ENCODE measurements at regions not wholly inside any gene's neighbourhood (a gene's known extent, or its start where the extent isn't known, plus 50 kb on each side); places are given as distances from the start of the nearest gene placed in this dataset.

DNA sequence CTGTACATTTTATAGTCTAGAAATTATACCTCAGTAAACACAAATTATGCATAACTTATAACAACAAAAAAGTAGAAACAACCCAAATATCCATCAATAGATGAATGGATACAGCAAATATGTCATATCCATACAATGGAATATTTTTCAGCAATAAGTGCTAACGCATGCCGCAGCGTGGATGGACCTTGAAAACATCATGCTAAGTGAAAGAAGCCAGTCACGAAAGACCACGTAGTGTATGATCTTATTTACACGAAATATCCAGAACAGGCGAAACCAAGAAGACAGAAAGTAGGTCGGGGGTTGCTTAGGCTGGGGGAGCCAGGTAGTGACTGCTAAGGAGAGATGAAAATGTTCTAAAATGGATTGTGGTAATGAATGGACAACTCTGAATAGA, 167.1 kb upstream of the MYCN start:
- TF ChIP-seq POLR2AphosphoS5 (IDR thresholded peaks at IDR 0.05; ENCODE audit: low read depth) = no peak
- no peaks in the 10 kb centered on the region for H3K27me3 ChIP-seq (ENCODE audit: insufficient read depth, poor library complexity, severe bottlenecking)
- H3K27ac ChIP-seq (replicated peaks) = no peak overlapping the region
- no peak overlapping the region for H3K4me3 ChIP-seq (replicated peaks; ENCODE audit: insufficient read depth, low read length)
- DNase-seq (ENCODE audit: low read depth in 1 of 2, low spot score in 1 of 2) = no peak

DNA sequence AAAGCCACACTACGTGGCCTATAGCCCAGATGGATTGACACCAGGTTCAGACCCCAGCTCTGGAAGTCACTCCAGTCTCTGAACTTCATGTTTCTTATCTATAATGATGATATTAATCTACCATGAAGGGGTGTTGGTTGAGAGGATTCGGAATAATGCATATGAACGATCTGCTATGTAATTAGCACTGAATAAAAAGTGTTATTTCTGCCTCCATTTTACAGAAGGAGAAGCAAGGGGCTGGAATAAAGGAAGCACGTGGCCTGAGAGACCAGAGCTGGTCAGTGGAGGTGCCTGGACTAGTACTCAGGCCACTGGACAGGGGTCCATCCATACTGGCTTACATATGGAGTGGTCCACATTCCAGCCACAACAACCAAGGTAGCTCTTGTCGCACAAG, 166.5 kb upstream of the MYCN start:
- no peak for DNase-seq (ENCODE audit: low read depth in 1 of 2, low spot score in 1 of 2)
- H3K27me3 ChIP-seq (ENCODE audit: insufficient read depth, poor library complexity, severe bottlenecking) = no peaks in the 10 kb centered on the region
- H3K4me3 ChIP-seq (replicated peaks; ENCODE audit: insufficient read depth, low read length) = no peak overlapping the region
- TF ChIP-seq CTCF (IDR thresholded peaks at IDR 0.05; ENCODE audit: insufficient read depth, low read length) = no peak
- TF ChIP-seq GABPA (IDR thresholded peaks at IDR 0.05; ENCODE audit: low read depth) = no peak
- no peak for TF ChIP-seq POLR2AphosphoS5 (IDR thresholded peaks at IDR 0.05; ENCODE audit: low read depth)
- TF ChIP-seq, protein P1, sequence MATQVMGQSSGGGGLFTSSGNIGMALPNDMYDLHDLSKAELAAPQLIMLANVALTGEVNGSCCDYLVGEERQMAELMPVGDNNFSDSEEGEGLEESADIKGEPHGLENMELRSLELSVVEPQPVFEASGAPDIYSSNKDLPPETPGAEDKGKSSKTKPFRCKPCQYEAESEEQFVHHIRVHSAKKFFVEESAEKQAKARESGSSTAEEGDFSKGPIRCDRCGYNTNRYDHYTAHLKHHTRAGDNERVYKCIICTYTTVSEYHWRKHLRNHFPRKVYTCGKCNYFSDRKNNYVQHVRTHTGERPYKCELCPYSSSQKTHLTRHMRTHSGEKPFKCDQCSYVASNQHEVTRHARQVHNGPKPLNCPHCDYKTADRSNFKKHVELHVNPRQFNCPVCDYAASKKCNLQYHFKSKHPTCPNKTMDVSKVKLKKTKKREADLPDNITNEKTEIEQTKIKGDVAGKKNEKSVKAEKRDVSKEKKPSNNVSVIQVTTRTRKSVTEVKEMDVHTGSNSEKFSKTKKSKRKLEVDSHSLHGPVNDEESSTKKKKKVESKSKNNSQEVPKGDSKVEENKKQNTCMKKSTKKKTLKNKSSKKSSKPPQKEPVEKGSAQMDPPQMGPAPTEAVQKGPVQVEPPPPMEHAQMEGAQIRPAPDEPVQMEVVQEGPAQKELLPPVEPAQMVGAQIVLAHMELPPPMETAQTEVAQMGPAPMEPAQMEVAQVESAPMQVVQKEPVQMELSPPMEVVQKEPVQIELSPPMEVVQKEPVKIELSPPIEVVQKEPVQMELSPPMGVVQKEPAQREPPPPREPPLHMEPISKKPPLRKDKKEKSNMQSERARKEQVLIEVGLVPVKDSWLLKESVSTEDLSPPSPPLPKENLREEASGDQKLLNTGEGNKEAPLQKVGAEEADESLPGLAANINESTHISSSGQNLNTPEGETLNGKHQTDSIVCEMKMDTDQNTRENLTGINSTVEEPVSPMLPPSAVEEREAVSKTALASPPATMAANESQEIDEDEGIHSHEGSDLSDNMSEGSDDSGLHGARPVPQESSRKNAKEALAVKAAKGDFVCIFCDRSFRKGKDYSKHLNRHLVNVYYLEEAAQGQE (IDR thresholded peaks at IDR 0.05; ENCODE audit: insufficient replicate concordance, low read depth) = no peak
- no peak overlapping the region for H3K27ac ChIP-seq (replicated peaks)

DNA sequence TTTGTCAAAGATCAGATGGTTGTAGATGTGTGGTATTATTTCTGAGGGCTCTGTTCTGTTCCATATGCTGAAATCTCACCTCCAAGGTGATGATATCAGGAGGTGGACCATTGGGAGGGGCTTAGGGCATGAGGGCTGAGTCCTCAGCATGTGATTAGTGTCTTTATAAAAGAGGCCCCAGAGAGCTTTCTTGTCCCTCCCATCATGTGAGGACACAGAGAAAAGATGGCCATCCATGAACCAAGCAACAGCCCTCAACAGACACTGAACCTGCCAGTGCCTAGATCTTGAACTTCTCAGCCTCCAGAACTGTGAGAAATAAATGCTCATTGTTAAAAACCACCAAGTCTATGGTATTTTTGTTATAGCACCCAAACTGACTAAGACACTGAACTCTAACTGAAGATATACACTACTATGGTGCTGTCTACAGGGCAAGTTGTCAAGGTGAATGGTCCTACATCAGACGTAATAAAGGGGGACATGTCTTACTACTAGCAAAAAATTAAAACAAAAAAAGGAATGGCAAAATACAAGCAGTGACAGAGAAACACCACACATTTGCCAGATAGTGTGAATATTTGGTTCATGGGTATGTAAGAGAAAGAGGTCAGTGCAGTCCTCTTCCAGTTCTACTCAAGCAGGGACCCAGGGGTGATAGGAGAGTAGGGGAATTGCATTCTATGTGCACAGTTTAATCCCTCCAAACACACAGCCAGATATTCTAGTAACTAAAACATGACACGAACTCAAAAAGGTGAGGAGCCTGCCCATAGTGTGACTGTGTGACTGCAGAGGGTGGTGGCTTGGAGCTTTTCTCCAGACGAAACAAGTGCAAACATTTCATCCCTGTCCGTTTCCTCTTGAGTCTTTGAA, 164.4 kb upstream of the MYCN start:
- no peak overlapping the region for H3K4me3 ChIP-seq (replicated peaks; ENCODE audit: insufficient read depth, low read length)
- H3K27ac ChIP-seq (replicated peaks) = no peak overlapping the region
- no peak for DNase-seq (ENCODE audit: low read depth in 1 of 2, low spot score in 1 of 2)
- no peaks in the 10 kb centered on the region for H3K27me3 ChIP-seq (ENCODE audit: insufficient read depth, poor library complexity, severe bottlenecking)
- TF ChIP-seq POLR2AphosphoS5 (IDR thresholded peaks at IDR 0.05; ENCODE audit: low read depth) = no peak
- no peak for TF ChIP-seq CTCF (IDR thresholded peaks at IDR 0.05; ENCODE audit: insufficient read depth, low read length)
- TF ChIP-seq, protein P1 (IDR thresholded peaks at IDR 0.05; ENCODE audit: insufficient replicate concordance, low read depth) = no peak
- TF ChIP-seq GABPA (IDR thresholded peaks at IDR 0.05; ENCODE audit: low read depth) = no peak
- no peak for TF ChIP-seq SPI1 (IDR thresholded peaks at IDR 0.05; ENCODE audit: borderline replicate concordance, low read depth)

GRCh38 chr2:15776629-15776919, 163.8 kb upstream of the MYCN start:
- Histone ChIP-seq H3K27ac (replicated peaks) (no peak overlapping the region), H3K4me3 (replicated peaks; ENCODE audit: insufficient read depth, low read length) (no peak overlapping the region), H3K27me3 (ENCODE audit: insufficient read depth, poor library complexity, severe bottlenecking) (no peaks in the 10 kb centered on the region)
- no peak for DNase-seq (ENCODE audit: low read depth in 1 of 2, low spot score in 1 of 2)
- TF ChIP-seq, protein P1 (IDR thresholded peaks at IDR 0.05; ENCODE audit: insufficient replicate concordance, low read depth) = no peak
- TF ChIP-seq SPI1 (IDR thresholded peaks at IDR 0.05; ENCODE audit: borderline replicate concordance, low read depth) = no peak
- no peak for TF ChIP-seq GABPA (IDR thresholded peaks at IDR 0.05; ENCODE audit: low read depth)
- no peak for TF ChIP-seq CTCF (IDR thresholded peaks at IDR 0.05; ENCODE audit: insufficient read depth, low read length)
- no peak for TF ChIP-seq POLR2AphosphoS5 (IDR thresholded peaks at IDR 0.05; ENCODE audit: low read depth)

All from HL-60 (cell line).